ENCODE measurements at regions not wholly inside any gene's neighbourhood (a gene's known extent, or its start where the extent isn't known, plus 50 kb on each side); places are given as distances from the start of the nearest gene placed in this dataset.

DNA sequence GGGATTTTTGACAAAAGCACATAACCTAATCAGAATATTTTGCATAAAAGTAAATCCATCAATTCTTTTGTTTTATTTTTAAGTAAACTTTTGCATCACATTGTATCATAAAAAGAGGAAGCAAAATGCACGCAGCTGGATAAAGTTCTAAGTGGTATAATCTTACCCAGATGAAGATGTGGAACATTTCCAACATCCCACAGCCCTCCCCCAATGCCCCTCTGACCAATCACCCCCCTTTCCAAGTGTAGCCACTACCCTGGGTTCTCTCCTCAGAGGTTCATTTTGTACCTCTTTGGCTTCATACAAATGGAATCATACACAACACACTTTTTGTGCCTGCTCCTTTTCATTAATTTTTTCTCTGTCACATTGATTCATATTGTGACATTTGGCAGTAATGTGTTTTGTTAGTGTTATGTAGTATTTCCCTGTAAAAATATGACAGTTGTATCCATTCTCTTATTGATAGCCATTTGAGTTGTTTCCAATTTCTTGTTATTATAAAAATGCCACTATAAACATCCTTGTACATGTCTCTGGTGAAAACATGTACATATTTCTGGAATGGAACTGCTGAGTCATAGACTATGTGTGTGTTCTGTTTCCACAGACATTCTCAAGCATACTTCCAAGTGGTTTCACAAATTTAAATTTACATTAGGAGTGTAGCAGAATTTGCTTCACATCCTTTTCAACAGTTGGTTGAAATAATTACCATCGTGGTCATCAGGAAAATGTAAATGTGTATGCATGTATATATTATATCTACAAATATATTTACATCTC is 92.9 kb upstream of the SYNDIG1 start:
- no peak for DNase-seq

DNA sequence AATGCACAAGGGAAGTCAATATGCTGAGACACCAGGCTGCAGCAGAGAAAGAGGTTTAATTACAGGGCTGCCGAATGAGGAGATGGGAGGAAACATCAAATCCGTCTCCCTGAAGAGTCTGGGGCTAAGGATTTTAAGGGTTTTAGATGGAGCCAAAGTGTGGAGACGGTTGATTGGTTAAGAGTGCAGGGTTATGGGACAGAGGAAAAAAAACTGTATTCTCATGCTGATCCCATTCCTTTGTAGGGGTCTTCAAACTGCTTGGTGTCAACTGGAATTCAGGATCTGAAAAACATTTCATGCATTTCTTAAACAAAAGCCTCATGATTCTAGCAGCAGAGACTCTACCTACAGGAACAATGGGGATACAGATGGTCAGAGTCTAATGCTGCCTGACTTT is 96.1 kb upstream of the SYNDIG1 start:
- no peak for DNase-seq

DNA sequence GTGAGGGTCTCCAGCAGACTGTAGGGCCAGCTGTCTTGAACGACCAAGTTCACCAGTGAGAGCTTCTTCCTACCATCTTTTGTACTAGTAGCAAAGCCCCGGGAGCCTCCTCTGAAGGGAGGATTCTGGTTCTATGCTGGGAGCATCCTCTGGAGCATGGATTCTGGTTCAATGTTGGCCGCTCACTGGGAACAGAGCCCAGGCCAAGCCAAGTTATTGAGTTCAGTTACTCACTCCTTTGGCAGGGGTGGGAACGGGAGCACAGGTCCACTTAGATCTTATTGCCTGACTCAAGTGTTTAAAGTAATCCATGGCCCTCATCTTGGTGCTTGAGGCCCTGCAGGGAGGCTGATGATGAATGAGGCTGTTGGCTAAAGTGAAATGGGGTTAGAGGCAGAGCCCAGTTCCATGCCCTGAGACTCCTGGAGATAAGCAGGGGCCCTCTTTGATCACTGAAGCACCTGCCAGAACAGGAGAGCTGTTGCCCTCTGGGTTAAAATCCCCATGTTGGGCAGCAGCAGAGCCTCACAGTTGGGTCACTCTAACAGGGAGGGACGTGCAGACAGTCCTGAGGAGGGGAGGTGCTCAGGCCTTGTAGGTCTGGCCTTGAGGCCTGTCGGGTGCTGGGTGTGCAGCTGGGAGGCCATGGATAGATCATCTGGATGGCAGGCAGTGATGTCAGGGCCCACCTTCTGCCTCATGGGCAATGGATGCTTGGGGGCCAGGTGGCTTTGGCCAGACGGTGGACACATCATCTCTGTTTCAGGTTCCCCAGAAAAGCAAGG is 98.3 kb upstream of the SYNDIG1 start:
- DNase-seq, result no peak

GRCh38 chr20:24370249-24370648 is 99.2 kb upstream of the SYNDIG1 start:
- DNase-seq, result no peak

GRCh38 chr20:24368253-24368652 is 101.2 kb upstream of the SYNDIG1 start:
- DNase-seq, result no peak

GRCh38 chr20:24366336-24367004 is 103.0 kb upstream of the SYNDIG1 start:
- DNase-seq, result no peak

GRCh38 chr20:24365670-24366069 is 103.8 kb upstream of the SYNDIG1 start:
- no peak for DNase-seq

- no peak for DNase-seq
Measured at GRCh38 chr20:24364482-24364881, 104.9 kb upstream of the SYNDIG1 start.

DNA sequence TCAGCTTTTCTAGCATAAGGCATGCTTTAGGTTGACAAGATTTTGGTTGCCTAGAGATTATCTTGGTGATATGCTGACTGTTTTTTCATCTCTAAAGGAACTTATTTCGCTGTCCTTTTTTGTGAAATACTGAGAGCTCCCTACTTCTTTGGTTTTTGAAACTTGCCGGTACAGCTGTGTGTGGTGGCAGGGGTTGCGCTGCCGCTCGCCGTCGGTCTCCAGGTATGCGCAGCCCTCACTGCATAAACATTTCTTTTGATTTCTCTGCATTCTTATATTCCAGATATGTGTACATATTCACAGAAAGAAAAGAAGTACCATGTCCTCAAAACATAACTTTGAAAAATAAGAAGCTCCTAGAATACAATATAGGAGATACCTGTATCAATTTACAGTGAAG is 106.4 kb upstream of the SYNDIG1 start:
- no peak for DNase-seq

GRCh38 chr20:24362080-24362479 is 107.3 kb upstream of the SYNDIG1 start:
- no peak for DNase-seq

GRCh38 chr20:24361541-24361940 is 107.9 kb upstream of the SYNDIG1 start:
- DNase-seq, result no peak

- no peak for DNase-seq
Measured at GRCh38 chr20:24360531-24360930, 108.9 kb upstream of the SYNDIG1 start.

- no peak for DNase-seq
Measured at GRCh38 chr20:24359321-24360027, 110.0 kb upstream of the SYNDIG1 start.

DNA sequence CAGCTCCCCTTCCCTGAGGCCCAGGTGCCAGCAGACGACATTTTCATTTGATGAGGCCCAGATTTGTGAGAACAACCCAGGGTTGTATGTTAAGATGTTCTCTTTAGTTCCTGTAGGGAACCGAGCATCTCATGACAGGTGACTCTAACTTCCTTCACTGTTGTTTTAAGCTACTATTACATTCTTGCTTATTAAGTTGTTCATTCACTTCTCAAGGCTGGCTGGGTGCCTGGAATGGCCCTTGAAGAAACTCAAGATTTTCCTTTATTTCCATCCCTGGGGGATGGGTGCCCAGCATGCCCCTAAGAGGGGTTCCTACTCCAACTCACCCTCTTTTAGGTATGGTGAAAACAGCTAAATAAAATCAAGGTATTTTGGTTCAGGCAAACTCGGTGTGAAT is 111.5 kb upstream of the SYNDIG1 start:
- no peak for DNase-seq

- DNase-seq, result no peak
Measured at GRCh38 chr20:24357177-24357576, 112.3 kb upstream of the SYNDIG1 start.

- no peak for DNase-seq
Measured at GRCh38 chr20:24353135-24353690, 116.2 kb upstream of the SYNDIG1 start.

DNA sequence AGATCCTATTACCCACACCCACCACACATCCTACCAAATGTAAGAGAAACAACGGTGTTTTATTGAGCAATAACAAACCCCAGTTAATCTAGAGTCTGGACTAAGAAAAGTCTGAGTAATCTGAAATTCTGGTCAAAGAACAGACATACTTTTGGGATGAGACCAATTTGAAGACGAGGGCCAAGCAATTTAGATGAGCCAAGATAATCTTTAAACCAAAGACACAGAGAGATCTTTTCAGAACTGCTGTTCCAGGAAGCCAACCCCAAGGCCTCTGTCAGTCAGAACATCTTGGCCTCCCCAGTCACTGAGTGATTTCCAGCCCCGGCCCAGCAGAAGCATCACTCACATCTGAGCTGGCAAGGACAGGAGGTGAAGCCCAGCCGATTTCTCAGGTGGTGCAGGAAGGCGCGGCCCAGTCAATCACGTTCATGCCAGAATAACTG is 118.5 kb upstream of the SYNDIG1 start:
- no peak for DNase-seq

DNA sequence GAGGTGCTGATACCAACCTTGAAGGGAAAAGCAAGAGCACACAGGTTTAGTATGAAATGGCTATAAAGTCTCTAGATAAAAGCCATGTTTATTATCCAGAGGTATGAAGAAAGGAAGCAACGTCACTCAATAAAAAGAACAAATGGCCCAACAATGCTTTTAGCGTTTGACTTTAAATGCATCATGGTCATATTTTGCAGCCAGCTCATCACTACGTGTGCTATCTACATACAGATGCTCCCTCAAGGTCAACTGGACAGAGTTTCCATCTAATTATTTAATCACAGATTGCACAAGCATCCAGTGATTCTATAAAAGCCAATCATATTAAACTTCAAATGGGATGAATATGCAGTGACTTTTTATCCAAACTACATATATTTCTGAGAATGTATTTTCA is 127.6 kb upstream of the SYNDIG1 start:
- DNase-seq, result no peak

DNA sequence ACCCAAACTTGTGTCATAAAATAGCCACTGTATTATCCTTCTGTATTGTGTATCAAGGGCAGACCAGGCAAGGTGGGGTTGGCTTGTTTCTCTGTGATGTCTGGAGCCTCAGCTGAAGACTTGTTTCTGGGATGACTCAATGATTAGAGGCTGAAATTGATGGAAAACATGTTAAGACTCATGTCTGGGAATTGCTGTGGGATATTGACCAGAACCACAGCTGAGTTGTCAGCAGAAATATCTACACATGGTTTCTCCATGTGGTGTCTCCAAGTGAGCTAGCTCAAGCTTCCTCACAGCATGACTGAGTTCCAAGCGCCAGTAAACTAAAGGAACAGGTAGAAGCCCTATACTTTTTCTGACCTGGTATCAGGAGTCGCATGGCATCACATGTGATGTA is 128.5 kb upstream of the SYNDIG1 start:
- no peak for DNase-seq

GRCh38 chr20:24339210-24339641 is 130.2 kb upstream of the SYNDIG1 start:
- no peak for DNase-seq

DNA sequence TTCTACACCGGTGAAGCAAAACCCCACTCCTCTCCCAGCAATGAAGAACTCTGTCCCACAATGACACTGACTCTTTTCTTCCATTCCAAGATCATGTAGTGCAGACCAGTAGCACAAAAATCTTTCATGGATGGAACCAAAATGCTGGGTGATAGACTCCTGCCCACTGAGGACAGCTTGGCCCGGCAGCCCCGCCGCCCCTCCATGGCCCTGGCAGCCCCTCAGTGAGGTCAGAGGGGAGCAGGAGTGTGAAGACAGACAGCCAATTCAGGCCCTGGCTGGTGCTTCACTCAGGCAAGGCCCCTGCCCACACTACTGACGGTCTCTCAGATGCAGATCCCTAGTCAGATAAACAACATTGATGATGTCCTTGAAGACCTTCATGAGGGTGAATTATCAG is 131.9 kb upstream of the SYNDIG1 start:
- DNase-seq, result no peak

DNA sequence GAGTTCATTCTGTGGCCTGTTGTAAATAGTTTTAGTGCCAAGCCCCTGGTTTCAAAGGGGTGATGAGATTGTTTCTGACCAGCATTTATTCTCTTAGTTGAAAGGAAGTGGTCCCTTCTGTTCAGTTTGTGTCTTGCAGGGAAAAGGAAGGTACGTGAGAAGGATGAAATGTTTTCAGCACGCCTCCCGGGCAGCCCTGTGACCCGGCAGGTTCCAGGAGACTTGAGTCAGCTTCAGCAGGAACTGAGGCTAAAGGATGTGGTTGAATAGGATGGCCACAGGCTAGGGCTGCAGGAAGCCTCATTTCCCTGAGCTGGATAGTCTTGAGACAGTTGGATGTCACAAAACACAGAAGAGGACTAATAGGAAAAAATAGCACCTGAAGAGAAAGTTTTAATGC is 132.4 kb upstream of the SYNDIG1 start:
- no peak for DNase-seq

- no peak for DNase-seq
Measured at GRCh38 chr20:24334830-24335229, 134.6 kb upstream of the SYNDIG1 start.
